NK-92 treated with Interleukin-12 subunit alpha and Interleukin-12 subunit beta, amount 100 ng/mL, for 24 hours (cell line): ENCODE measurements at regions not wholly inside any gene's neighbourhood (a gene's known extent, or its start where the extent isn't known, plus 50 kb on each side); places are given as distances from the start of the nearest gene placed in this dataset.
"Not testable (repeated sequence)": the region's sequence is repeated elsewhere in the genome, so short reads cannot be mapped to it uniquely, and the experiment has no call there.

Experiments
- DNase-seq: peaks from one replicate; lab custom pipeline; 2025; lab: John Stamatoyannopoulos, UW

DNA sequence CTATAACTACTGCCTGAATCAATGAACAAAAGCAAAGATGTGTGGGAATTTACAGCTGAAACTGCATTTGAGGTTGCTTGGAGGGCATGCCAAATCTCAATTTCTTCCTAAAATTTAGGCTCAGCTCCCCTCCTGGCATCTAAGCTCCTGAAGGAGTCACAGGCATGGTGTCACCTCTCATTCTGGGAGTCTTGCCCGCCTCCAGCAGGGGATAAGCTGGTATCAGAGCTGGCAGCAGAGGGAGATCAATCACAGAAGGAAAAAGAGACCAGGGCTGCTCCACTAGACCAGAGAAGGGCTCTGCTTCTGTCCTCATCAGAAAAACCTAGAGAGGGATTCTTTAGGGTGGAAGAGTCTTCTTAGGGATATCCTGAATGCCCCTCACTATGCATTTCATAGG lies 150.4 kb upstream of the SLC6A11 start:
- DNase-seq, result no peak

DNA sequence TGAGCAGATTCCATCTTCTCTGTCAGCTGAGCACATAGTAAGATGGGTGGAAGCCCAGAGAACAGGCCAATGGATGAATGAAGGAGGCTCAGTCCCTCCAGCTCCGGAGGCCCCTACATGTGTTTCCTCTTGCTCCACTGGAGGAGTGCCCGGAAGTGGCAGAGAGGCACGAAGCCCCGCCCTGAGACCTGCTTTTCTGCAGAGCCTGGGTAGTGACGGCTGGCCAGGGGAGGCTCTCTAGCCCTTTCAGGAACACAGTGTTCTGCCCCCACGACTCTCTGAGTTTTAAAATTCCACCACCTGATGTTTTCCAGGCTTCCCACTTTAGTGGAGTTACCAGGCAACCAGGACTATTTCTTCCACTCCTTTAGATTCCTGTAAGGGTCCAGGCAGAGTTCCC lies 149.4 kb upstream of the SLC6A11 start:
- no peak for DNase-seq

DNA sequence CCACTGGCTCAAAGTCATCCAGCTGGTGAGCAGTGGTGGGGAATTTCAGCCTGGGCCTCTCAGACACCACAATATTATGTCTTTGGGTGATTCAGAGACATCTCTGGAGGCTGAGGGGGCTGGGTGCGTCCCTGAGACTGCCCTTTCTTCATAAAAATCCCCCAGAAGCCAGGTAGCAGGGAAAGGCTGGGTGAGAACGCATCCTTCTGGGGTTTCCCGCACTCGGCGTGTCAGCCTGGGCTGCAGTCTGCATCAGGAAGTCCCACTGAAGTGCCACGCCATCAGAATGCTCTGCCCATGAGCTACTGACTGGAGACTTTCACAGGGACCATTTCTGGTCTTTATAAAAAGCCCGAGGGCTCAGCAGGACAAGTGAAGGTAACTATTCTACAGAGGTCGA lies 148.8 kb upstream of the SLC6A11 start:
- DNase-seq, result no peak

DNA sequence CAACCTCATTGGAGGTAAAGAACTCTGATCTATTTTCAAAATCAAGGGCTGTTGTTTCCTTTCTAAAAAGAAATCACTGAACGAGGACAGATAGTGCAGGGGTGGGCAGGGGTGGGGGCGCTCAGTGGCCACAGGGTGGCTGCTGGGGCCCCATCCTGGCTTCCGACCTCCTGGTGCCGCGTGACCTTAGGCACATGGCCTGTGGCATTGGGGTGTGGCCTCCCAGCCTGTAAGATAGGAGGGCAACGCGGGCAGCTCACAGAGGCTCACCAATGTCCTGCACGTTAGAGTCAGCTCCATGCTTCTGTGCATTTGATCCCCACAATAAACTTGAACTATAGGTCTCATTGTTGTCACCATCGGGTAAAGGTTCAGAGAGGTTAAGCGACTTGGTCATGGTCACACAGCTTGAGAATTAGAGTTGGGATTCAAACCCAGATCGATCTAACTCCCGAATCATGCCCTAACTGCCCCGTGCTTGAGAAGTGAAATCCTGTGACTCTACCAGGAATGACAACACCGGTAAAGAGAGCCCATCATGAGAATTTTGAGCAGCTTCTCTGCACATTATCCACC lies 148.0 kb upstream of the SLC6A11 start:
- no peak for DNase-seq

DNA sequence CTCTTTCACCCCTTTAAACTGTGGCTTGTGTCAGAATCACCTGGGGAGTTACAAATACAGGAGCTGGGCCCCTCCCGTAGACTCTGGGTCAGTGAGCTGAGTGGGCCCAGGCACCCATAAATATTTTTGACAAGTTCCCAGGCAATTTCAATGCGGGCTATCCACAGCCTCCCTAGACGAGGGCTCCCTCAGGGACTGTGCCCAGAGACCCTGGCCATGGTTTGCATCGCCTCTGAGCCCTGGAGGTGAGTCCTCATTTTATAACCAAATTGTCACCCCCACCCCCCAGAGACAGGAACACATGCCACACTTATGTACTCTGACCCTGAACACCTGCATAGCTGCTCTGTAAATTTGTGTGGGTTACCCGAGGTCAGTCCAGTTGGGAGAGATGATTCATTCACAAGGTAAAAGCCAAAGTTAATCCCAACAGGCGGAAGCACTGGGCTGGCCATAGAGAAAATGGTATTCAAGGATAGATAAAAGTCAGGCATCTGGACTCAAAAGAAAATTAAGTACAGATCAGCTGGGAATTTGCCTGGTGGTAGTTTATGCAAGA lies 146.5 kb upstream of the SLC6A11 start:
- DNase-seq, result no peak

DNA sequence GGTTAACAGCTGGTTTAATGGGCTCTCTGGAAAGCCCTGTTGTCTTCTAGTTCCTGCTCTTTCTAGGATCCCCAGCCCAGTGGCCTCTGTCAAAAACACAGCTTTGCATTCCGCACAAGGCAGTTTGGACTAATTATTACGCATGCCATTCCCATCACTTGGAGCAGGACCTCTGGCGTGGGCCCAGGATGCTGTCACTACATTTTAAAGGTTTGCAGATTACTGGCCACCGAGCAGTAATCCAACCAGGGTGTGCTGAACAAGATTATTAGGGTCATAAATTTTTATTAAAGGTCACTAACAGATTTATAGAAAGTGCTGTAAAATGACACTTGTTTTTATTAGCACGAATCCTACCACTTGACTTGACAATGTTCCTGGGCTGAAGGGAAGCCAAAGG lies 143.6 kb upstream of the SLC6A11 start:
- DNase-seq, result no peak

DNA sequence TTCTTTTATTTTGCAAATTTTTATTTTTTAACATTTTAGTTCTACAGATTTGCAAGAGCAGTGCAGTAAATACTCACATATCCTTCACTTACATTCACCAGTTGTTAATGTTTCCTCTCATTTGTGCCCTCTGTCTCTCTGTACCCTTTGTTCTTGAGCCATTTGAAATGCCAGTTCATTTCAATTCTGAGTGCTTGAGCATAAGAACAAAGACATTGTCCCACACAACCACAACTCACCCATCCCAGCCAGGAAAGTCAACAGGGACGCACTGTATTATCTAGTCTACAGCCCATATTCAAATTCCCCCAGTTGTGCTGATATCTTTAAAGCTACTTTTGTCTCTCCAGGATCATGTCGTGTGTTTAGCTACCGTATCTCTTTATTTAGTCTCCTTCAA lies 141.4 kb upstream of the SLC6A11 start:
- no peak for DNase-seq

DNA sequence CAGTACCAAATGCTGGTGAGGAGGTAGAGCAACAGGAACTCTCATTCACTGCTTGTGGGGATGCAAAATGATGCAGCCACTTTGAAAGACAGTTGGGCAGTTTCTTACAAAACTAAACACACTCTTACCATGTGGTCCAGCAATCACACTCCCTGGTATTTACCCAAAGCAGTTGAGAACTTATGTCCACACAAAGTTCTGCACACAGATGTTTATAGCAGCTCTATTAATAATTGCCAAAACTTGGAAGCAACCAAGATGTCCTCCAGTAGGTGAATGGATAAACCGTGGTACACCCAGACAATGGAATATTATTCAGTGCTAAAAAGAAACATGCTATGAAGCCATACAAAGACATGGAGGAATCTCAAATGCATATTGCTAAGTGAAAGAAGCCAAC lies 139.1 kb upstream of the SLC6A11 start:
- no peak for DNase-seq

DNA sequence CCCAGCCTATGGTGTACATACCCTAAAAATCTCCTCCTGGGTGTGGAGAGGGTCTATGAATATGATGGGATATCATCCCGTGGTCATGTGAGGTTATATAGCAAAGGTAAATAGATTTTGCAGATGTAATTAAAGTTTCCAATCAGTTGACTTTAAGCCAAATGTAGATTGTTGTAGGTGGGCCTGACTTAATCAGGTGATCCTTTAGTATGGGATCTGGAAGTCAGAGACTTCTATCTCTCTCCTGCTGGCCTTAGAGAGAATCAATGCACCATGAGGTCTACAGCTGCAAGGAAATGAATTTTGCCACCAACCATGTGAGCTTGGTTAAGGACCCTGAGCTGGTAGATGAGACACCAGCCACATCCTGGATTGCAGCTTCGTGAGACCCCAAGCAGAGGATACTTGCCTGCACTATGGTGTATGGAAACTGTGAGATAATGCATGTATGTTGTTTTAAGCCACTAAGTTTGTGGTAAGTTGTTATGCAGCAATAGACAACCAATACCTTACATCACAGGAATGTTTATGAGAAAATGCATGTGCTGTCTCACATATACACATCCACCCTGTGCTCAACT lies 137.1 kb upstream of the SLC6A11 start:
- peak; percentile 43 for DNase-seq

DNA sequence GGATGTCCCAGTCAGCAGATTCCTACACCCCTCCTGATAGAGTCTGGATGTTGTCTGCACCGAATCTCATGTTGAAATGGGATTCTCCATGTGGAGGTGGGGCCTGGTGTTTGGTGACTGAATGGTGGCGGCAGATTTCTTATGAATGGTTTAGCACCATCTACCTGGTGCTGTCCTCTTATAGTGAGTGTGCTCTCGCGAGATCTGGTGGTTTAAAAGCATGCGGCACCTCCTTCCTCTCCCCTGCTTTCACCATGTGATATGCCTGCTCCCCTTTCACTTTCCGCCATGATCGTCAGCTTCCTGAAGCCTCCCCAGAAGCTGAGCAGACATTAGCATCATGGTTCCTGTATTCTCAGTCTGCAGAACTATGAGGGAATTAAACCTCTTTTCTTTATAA lies 135.2 kb upstream of the SLC6A11 start:
- DNase-seq, result no peak

DNA sequence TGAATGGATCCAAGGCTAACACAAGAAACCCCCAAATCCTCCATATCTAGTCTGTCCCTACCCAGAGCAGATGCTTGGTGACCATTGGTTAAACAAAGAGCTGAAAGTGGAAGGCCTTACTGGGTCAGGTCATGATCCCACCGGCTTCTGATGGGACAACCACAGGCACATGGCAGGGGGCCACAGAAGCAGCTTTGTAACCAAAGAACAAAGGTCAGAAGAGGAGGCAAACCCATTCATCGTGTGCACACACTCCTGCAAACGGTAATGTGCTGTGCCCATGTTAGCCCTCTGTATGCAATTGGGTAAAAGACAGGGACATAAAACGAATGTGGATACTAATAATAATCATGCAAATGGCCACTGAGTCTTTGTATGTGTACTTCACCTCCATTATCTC lies 133.3 kb upstream of the SLC6A11 start:
- DNase-seq, result no peak

DNA sequence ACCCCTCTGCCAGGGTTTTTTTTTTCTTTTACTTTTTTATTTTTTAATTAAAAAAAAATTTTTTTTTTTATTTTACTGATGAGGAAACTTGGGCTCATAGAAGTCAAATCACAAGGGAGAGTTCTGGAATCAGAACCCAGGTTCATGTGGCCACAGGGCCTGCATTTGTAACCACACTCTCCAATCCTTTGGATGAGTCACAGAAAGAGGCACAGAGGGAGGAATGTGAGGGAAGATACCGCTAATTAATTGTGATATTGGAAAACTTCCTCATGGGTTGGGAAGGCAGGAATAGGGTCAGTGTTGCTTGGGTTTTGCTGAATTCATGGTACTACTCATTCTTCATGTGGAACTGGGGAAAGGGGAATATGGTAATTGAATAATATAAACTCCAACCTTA lies 132.9 kb upstream of the SLC6A11 start:
- no peak for DNase-seq

DNA sequence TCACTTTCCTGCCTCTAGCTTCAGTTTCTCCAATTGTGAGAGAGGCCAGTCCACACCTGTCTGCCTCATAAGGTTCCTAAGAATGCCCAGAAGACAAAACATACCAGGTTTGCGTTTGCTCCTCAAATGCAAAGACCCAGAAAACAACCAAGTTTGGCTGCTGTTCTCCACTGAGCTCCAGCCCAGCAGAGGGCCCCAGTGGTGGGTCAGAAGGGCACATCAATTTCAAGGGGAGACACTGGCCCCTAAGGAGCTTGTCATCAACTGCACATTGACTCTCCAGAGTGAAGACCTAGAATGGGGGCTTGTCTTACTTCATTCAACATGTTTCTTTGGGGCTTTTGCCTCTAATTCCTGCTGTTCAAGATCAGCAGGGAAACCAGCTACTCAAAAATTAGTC lies 127.9 kb upstream of the SLC6A11 start:
- DNase-seq, result no peak

DNA sequence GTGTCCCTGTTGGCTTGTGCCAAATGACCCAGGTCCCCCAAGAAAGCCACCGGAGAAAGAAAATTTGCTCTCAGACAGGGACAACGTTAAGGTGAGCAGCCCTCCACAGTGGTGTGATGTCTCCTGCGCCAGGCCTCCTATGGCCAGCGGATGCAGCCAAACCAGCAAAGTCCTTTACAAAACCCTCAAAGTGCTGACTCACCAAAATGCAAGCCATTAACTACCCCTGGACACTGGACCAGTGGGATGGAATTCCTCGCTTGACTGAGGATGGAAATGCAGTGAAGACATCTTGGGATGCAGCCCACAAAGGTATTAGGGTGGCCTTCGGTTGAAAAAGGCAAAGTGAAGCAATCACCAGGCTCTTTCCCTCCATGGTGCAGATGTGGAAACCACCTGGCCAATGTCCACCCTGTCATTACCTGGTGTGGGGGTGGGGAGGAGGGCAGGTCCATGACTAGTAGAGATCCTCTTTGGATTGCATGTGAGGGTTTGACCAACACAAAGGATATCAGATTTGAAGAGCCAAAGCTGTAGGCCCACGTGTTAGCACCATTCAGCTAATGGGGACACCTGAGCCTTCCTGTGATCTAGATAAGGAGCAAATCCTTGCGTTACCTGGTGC lies 127.4 kb upstream of the SLC6A11 start:
- DNase-seq, result no peak

DNA sequence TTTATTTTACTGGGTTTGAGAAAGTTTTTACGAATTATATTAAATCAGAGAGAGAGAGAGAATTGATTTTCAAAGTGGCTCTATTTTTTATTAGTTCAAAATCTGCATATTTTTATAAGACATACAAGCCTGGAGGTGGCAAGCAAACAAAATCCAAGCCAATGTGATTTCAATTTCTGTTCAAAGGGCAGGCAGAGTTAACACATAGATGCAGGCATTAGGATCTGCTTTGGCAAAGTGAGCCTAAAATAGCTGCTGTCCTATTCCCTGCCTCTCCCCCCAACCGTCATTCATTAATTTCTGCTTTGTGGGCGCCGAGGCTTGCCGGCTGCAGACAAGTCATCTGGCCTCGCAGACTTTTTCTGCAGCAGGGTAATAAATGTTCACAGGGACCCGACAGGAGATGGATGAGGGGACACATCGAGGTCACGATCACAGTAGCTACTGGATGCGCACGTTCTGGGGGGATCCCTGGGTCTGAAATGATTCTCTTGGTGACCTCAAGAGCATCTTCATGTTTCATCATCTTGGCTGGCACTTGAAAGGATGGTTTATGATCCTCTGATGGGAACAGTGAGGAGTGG lies 123.9 kb upstream of the SLC6A11 start:
- no peak for DNase-seq

DNA sequence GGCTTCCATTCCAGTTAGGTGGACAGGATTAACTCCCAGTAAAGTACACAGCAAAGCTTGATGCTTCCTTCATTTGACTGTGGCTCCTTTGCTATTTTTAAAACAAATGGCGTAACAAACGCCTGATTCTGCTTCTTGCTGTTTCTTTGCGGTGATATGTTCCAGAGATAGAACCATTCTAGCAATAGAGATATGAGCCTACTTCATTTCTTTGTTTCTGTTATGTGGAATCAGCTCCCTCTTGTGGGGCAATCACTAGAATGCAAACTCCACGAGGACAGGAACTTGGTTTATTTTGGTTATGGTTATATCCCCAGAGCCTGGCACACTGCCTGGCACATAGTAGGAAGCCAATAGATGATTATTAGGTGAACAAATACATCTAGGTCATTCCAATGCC lies 122.6 kb upstream of the SLC6A11 start:
- no peak for DNase-seq

DNA sequence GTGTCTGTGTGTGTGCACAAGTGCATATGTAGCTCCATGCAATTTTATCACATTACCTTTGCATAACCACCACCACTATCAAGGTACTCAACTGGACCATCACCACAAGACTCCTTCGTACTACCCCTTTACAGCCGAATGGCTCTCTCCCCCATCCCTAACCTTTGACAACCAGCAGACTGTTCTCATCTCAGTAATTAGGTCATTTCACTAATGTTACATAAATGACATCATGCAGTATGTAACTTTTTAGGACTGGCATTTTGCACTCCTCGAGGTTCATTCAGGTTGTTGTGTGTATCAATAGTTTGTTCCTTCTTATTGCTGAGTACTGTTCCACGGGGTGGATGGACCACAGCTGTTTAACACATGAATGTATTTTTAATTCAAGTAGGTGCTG lies 121.8 kb upstream of the SLC6A11 start:
- no peak for DNase-seq

DNA sequence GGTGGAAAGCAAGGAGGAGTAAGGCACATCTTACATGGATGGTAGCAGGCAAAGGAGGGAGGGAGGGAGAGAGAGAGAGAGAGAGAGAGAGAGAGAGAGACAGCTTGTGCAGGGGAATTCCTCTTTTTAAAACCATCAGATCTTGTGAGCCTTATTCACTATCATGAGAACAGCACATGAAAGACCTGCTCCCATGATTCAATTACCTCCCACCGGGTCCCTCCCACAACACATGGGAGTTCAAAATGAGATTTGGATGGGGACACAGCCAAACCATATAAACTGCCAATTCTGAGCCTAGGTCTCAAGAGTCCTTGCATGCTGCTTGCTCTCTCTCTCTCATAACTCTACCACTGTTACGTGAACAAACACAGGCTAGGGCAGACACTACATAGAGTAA lies 120.8 kb upstream of the SLC6A11 start:
- not testable (repeated sequence) for DNase-seq

DNA sequence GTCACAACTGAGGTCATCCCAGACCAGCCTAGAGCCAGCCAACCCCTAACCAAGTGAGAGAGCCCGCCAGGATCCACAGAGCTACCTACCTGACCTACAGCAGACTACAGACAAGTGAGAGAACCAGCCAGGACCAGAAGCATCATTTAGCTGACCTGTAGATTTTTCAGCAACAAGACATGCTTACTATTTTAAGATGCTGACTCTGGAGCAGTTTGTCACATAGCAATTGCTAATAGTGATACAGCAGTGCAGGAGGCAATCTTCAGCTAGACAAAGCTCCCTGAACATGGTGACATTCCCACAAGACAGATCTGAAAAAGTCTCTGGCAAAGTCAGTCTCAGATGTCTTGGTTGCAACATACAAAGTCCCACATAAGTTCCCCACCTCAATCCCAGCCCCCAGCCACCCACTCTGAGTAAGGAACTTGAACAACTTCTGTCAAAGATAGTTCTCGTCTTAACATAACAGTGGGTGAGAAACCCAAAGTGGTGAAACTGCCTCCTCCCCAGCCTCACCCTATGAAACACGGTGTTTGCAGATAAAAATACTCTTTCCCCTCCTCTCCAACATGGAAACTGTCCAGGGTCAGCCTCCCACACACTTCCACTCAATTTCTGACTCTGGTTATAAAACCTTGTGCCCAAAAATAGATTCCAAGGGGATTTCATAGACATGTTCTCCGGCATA lies 120.3 kb upstream of the SLC6A11 start:
- DNase-seq, result no peak

DNA sequence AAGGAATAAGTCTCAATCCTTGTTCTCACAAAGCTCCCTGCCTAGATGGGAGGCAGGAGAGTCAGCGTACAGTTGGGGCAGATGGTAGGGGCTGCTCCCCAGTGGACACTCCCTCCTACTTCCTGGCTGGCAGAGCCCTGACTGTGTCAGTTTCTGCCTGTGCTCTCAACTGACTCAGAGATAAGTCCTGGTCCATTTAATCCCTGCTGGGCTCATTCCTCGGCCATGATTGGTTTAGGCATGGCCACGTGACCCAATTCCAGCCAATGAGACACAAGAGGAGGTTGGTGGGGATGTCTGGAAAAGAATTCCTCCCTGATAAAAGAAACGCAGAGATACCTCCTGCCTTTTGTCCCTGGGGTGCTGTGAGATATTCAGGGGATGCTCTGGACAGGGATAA lies 118.1 kb upstream of the SLC6A11 start:
- no peak for DNase-seq

DNA sequence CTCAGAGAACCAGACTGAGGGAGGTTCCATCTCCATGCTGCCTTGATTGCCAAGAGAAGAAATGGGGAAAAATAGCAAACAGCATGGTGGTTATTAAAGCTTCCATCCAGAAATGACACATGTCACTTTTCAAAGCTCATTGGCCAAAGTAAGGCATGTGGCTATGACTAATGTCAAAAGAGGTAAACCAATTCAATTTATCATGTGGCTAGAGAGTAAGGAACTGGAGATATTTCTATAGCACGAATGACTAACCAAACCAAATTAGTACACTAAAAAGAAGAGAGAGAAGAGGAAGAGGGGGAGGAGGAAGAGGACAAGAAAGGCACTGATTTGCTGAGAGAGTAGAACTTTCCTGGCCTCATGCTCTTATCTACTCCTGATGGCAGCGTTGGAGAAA lies 115.2 kb upstream of the SLC6A11 start:
- DNase-seq, result no peak

DNA sequence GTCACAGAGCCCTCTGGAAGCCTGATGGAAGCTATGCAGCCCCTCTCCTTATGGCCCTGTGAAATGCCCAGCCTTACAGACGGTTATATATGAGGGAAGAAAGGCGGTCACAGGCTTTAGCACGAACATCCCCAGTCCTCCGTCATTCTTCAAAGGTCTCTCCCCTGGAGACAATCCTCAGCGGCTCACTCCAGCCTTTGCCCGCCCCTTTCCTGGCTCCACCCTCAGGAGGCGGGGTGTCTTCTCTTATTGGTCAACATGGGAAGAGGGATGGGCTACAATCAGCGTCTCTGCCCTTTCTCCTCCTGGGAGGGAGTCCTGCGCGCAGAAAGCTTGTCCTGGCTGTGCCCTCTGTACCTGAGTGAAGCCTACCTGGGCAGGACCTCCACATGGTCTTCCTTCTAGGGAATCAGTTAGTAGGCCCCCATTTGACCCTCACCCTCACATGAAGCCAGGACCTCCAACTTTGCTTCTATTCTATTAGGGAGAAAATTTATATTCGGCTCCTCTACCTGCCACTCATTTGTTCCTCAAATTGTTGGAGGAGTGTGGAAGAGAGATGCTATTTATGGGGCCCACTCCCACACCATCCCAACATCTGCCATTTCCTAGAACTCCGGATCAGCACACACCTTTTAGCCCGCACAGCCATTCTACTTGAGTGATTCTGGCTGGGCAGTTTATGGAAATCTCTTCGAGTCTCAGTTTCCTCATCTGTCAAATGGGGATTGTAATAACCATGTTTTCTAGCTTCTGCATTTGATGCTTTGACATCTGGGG lies 112.9 kb upstream of the SLC6A11 start:
- DNase-seq, result no peak
